B cell (primary cell): ENCODE measurements at regions not wholly inside any gene's neighbourhood (a gene's known extent, or its start where the extent isn't known, plus 50 kb on each side); places are given as distances from the start of the nearest gene placed in this dataset.

Experiments used
- ATAC-seq: fragments of 200-7000 bp; cut with Tn5 transposase; one replicate; pipeline ENCODE4 v1.10.0; 2021; ENCODE audit warnings: low read depth, mild to moderate bottlenecking, moderate number of reproducible peaks, moderate library complexity
- CTCF ChIA-PET: fragments of 350-600 bp; sonication (Branson Sonifier 250); formaldehyde crosslinking; loops from one replicate; lab custom pipeline; 2021; ENCODE audit warnings: antibody characterized with exemption, inconsistent platforms; lab: Charles Lee
- POLR2A ChIA-PET: fragments of 350-600 bp; sonication (Branson Sonifier 250); formaldehyde crosslinking; loops from one replicate; lab custom pipeline; 2021; ENCODE audit warnings: antibody characterized with exemption; lab: Charles Lee
- DNase-seq: peaks from one replicate; pipeline ENCODE4 v3.0.0; 2013
- H2AFZ ChIP-seq: 2 replicates; pipeline ENCODE4 v1.6.1; 2012; ENCODE audit warnings: mild to moderate bottlenecking, low read depth, low read length; ENCODE audit not compliant: insufficient read depth, poor library complexity, severe bottlenecking
- H3K27ac ChIP-seq, 2 donors: 1 replicate in 1 of 2; 2 replicates in 1 of 2; pipeline ENCODE4 v1.5.1; 2012 to 2013; ENCODE audit warnings: low read length in 2 of 2, mild to moderate bottlenecking in 2 of 2, moderate library complexity in 1 of 2
- H3K27me3 ChIP-seq, 4 experiments: fragments of 200-600 bp in 1 of 4; sonication (generic) in 1 of 4; replicated peaks in 1 of 4; 1 replicate in 2 of 4; 2 replicates in 2 of 4; pipeline versions ENCODE4 v1.6.1 to v1.7.0; 2013 to 2016; ENCODE audit warnings: low read length in 3 of 4, mild to moderate bottlenecking in 2 of 4, mixed read lengths in 1 of 4, moderate library complexity in 1 of 4; ENCODE audit not compliant: insufficient read depth in 4 of 4, control insufficient read depth in 3 of 4; ENCODE audit errors: control extremely low read depth in 1 of 4
- H3K36me3 ChIP-seq, 2 experiments: replicated peaks in 1 of 2; 1 replicate in 1 of 2; 2 replicates in 1 of 2; pipeline versions ENCODE4 v1.6.1 to v1.7.1; 2013; ENCODE audit warnings: low read length in 1 of 2; ENCODE audit not compliant: insufficient read depth in 2 of 2, control insufficient read depth in 1 of 2; ENCODE audit errors: control extremely low read depth in 1 of 2, extremely low read depth in 1 of 2
- H3K4me1 ChIP-seq, 2 donors: fragments of 200-600 bp in 1 of 2; sonication (generic) in 1 of 2; 1 replicate in 1 of 2; 2 replicates in 1 of 2; pipeline versions ENCODE4 v1.5.1 to v1.6.1; 2013 to 2017; ENCODE audit warnings: low read length in 2 of 2; ENCODE audit not compliant: control insufficient read depth in 2 of 2, insufficient read depth in 2 of 2
- H3K4me2 ChIP-seq: replicated peaks from 2 replicates; pipeline ENCODE3; 2012; ENCODE audit warnings: mild to moderate bottlenecking, low read depth, low read length; ENCODE audit not compliant: poor library complexity, severe bottlenecking
- H3K4me3 ChIP-seq, 5 experiments: fragments of 200-600 bp in 1 of 5; sonication (generic) in 1 of 5; 1 replicate in 3 of 5; 2 replicates in 2 of 5; pipeline versions ENCODE4 v1.5.1 to v1.7.0; 2011 to 2016; ENCODE audit warnings: low read length in 4 of 5, mild to moderate bottlenecking in 4 of 5, low read depth in 2 of 5, control low read depth in 1 of 5, moderate library complexity in 1 of 5; ENCODE audit not compliant: insufficient read depth in 1 of 5; ENCODE audit errors: control extremely low read depth in 1 of 5, extremely low read depth in 1 of 5
- H3K79me2 ChIP-seq: fragments of 200-600 bp; sonication (generic); one replicate; pipeline ENCODE4 v1.6.0; 2016; ENCODE audit warnings: low read length; ENCODE audit not compliant: control insufficient read depth, insufficient read depth
- H3K9ac ChIP-seq: fragments of 200-600 bp; sonication (generic); 2 replicates; pipeline ENCODE4 v1.6.1; 2017; ENCODE audit warnings: mild to moderate bottlenecking, low read length, moderate library complexity
- H3K9me3 ChIP-seq, 3 donors: one replicate each; pipeline versions ENCODE4 v1.6.1 to v1.7.1; 2013; ENCODE audit warnings: low read length in 2 of 3; ENCODE audit not compliant: control insufficient read depth in 2 of 3, insufficient read depth in 1 of 3; ENCODE audit errors: control extremely low read depth in 1 of 3
- H4K20me1 ChIP-seq: 2 replicates; pipeline ENCODE4 v1.6.0; 2012; ENCODE audit warnings: mild to moderate bottlenecking, low read length; ENCODE audit not compliant: insufficient read depth, control insufficient read depth, poor library complexity, severe bottlenecking
- H3K27ac Mint-ChIP-seq: one replicate; pipeline ENCODE4 v1.8.0; 2021; ENCODE audit warnings: mixed read lengths
- H3K27me3 Mint-ChIP-seq: one replicate; pipeline ENCODE4 v1.8.0; 2021; ENCODE audit warnings: mixed read lengths
- H3K4me1 Mint-ChIP-seq: one replicate; pipeline ENCODE4 v1.8.0; 2021; ENCODE audit warnings: mixed read lengths
- H3K4me3 Mint-ChIP-seq: one replicate; pipeline ENCODE4 v1.8.0; 2021; ENCODE audit warnings: mixed read lengths
- H3K9me3 Mint-ChIP-seq: one replicate; pipeline ENCODE4 v1.8.0; 2022; ENCODE audit warnings: mixed read lengths; ENCODE audit not compliant: insufficient read depth
- EZH2 ChIP-seq: IDR thresholded peaks from 2 replicates; pipeline ENCODE4 v1.6.1; 2012; ENCODE audit warnings: borderline replicate concordance, low read depth, mild to moderate bottlenecking, moderate library complexity, low read length; ENCODE audit not compliant: insufficient read depth, poor library complexity, severe bottlenecking
- WGBS: methylation state at CpG from one replicate; pipeline ENCODE4 v1.1.5; 2013; ENCODE audit warnings: missing lambda C conversion rate; ENCODE audit not compliant: insufficient coverage; 5-methylcytosine and 5-hydroxymethylcytosine counted together
- intact Hi-C: fragments of 100-400 bp; cut with micrococcal nuclease; formaldehyde crosslinking; loops from one replicate; pipeline ENCODE4 v1.10.0; 2022
- TF ChIP-seq, protein P1 (sequence below): fragments of 200-600 bp; IDR thresholded peaks from one replicate; pipeline ENCODE4 v1.8.0; 2022; ENCODE audit warnings: antibody characterized with exemption, mild to moderate bottlenecking

DNA sequence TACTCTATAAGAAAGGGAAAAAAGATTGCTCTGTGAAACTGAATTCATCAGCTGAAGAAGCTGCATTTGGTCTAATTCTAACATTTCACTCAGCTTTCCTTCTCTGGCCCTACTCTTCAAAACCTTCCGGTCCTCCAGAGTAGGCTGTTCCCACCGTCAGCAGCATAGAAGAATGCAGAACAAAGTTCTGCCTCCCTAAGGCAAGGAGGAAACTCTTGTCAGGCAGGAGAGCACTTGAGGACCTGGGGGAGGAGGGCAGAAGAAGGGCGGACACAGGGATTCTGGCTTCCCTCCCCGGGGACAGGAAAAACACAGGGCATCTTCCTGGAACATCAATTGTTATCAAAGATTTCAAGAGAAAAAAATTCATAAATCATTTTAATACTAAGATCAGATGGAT lies 69.2 kb upstream of the SHB start:
- Mint-ChIP-seq H3K4me1 (no peaks in the 10 kb centered on the region), H3K4me3 (no peak overlapping the region), H3K27ac (no peak overlapping the region), H3K9me3 (no peaks in the 10 kb centered on the region), H3K27me3 (peaks cover 38% of the 10 kb centered on the region)
- ChIA-PET CTCF (no interaction called here), POLR2A (no interaction called here)
- H3K36me3 ChIP-seq, result no peaks in the 10 kb centered on the region
- H3K27me3 ChIP-seq, result peaks cover 0 to 11% (median 0%) of the 10 kb centered on the region in 4 experiments
- no peaks in the 10 kb centered on the region for H4K20me1 ChIP-seq
- no peak overlapping the region for H2AFZ ChIP-seq
- TF ChIP-seq, protein P1, sequence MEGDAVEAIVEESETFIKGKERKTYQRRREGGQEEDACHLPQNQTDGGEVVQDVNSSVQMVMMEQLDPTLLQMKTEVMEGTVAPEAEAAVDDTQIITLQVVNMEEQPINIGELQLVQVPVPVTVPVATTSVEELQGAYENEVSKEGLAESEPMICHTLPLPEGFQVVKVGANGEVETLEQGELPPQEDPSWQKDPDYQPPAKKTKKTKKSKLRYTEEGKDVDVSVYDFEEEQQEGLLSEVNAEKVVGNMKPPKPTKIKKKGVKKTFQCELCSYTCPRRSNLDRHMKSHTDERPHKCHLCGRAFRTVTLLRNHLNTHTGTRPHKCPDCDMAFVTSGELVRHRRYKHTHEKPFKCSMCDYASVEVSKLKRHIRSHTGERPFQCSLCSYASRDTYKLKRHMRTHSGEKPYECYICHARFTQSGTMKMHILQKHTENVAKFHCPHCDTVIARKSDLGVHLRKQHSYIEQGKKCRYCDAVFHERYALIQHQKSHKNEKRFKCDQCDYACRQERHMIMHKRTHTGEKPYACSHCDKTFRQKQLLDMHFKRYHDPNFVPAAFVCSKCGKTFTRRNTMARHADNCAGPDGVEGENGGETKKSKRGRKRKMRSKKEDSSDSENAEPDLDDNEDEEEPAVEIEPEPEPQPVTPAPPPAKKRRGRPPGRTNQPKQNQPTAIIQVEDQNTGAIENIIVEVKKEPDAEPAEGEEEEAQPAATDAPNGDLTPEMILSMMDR, result no peak
- TF ChIP-seq EZH2, result no peak
- DNase-seq (no peak), ATAC-seq (no peak)
- no peak overlapping the region for H3K27ac ChIP-seq
- no peaks in the 10 kb centered on the region for H3K79me2 ChIP-seq
- H3K9ac ChIP-seq, result no peak overlapping the region
- WGBS, result 20% methylated on average over 1 of the region's 4 CpGs
- intact Hi-C loops, result no loop called here
- no peak overlapping the region for H3K4me3 ChIP-seq
- no peak overlapping the region for H3K4me2 ChIP-seq
- H3K4me1 ChIP-seq, result no peaks in the 10 kb centered on the region
- H3K9me3 ChIP-seq, result no peaks in the 10 kb centered on the region

DNA sequence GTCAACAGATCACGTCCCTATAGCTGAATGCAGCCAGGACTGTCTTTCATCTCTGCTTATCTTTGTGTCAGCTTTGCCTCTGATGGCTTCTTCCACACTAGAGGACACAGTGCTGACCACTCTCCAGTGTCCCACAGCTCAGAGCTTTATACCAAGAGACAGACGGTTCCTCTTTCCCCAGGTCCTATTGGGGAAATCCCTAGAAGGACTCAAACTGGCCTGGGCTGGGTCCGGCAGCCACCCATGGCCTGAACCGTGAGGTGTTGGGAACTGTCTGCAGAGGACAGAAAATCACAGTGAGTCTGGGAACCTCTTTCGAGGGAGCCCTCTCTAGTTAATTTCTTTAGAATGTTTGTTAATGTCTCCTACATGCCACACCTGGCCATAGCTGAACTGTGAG lies 68.3 kb upstream of the SHB start:
- ChIA-PET POLR2A (no interaction called here), CTCF (no interaction called here)
- H3K9me3 Mint-ChIP-seq, result no peaks in the 10 kb centered on the region
- no peak overlapping the region for H3K4me3 ChIP-seq
- peaks cover 36% of the 10 kb centered on the region for H3K27me3 Mint-ChIP-seq
- H2AFZ ChIP-seq, result no peak overlapping the region
- DNase-seq (no peak), ATAC-seq (no peak)
- no peaks in the 10 kb centered on the region for H3K79me2 ChIP-seq
- H3K9ac ChIP-seq, result no peak overlapping the region
- H3K4me1 ChIP-seq, result no peaks in the 10 kb centered on the region
- H3K27me3 ChIP-seq, result peaks cover 0 to 14% (median 0%) of the 10 kb centered on the region in 4 experiments
- WGBS, result 89% methylated on average over 3 of the region's 5 CpGs
- H3K4me3 Mint-ChIP-seq, result no peak overlapping the region
- H3K27ac ChIP-seq, result no peak overlapping the region
- no peaks in the 10 kb centered on the region for H3K4me1 Mint-ChIP-seq
- H3K9me3 ChIP-seq, result no peaks in the 10 kb centered on the region
- intact Hi-C loops, result no loop called here
- no peaks in the 10 kb centered on the region for H3K36me3 ChIP-seq
- no peaks in the 10 kb centered on the region for H4K20me1 ChIP-seq
- TF ChIP-seq, protein P1, result no peak
- no peak for TF ChIP-seq EZH2
- H3K4me2 ChIP-seq, result no peak overlapping the region
- H3K27ac Mint-ChIP-seq, result no peak overlapping the region
